ENCODE measurements at regions not wholly inside any gene's neighbourhood (a gene's known extent, or its start where the extent isn't known, plus 50 kb on each side); places are given as distances from the start of the nearest gene placed in this dataset.

GRCh38 chr7:54897891-54898290 is 120.9 kb upstream of the EGFR start:
- TF ChIP-seq, protein P1, sequence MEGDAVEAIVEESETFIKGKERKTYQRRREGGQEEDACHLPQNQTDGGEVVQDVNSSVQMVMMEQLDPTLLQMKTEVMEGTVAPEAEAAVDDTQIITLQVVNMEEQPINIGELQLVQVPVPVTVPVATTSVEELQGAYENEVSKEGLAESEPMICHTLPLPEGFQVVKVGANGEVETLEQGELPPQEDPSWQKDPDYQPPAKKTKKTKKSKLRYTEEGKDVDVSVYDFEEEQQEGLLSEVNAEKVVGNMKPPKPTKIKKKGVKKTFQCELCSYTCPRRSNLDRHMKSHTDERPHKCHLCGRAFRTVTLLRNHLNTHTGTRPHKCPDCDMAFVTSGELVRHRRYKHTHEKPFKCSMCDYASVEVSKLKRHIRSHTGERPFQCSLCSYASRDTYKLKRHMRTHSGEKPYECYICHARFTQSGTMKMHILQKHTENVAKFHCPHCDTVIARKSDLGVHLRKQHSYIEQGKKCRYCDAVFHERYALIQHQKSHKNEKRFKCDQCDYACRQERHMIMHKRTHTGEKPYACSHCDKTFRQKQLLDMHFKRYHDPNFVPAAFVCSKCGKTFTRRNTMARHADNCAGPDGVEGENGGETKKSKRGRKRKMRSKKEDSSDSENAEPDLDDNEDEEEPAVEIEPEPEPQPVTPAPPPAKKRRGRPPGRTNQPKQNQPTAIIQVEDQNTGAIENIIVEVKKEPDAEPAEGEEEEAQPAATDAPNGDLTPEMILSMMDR (IDR thresholded peaks at IDR 0.05; ENCODE audit: borderline replicate concordance, extremely low read depth, low read length, poor library complexity, severe bottlenecking) = no peak
- no peak for TF ChIP-seq EZH2 (IDR thresholded peaks at IDR 0.05; ENCODE audit: borderline replicate concordance, low read depth, low read length, severe bottlenecking)
